ENCODE measurements at regions not wholly inside any gene's neighbourhood (a gene's known extent, or its start where the extent isn't known, plus 50 kb on each side); places are given as distances from the start of the nearest gene placed in this dataset.

DNA sequence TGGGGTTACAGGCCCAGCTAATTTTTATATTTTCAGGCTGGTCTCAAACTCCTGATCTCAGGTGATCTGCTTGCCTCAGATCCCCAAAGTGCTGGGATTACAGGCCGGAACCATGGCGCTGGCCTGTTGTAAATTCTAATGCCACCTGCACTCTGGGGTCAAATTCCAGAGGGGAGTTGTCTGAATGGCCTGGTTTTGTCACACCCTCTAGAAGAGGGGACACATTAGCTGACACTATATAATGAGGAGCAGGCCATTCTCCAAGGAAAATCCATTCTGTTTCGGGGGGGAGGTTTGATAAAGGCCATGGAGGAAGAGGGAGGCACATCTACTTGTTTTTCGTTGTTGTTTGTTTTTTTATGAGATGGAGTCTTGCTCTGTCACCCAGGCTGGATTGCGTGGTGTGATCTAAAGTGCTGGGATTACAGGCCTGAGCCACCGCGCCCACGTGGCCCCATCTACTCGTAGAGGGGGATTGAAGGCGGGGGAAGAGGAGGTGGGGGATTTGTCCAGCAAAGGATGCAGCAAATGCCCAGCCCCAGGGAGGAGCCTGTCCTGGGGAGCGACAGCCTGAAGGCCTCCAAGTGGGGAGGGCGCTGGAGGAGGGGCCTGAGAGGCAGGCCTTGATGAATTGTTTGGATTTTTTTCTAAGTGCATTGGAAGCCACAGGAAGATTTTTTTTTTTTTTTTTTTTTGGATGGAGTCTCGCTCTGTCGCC lies 78.4 kb upstream of the SLC45A1 start:
- Mint-ChIP-seq H3K4me3 (ENCODE audit: low read depth) (no peak overlapping the region), H3K36me3 (ENCODE audit: insufficient read depth) (no peaks in the 10 kb centered on the region), H3K27me3 (no peaks in the 10 kb centered on the region), H3K9me3 (ENCODE audit: low read depth) (no peaks in the 10 kb centered on the region), H3K27ac (peak overlapping the region; percentile 85), H3K4me1 (ENCODE audit: low read depth) (peaks cover 12% of the 10 kb centered on the region)
- TF ChIP-seq, protein P1, sequence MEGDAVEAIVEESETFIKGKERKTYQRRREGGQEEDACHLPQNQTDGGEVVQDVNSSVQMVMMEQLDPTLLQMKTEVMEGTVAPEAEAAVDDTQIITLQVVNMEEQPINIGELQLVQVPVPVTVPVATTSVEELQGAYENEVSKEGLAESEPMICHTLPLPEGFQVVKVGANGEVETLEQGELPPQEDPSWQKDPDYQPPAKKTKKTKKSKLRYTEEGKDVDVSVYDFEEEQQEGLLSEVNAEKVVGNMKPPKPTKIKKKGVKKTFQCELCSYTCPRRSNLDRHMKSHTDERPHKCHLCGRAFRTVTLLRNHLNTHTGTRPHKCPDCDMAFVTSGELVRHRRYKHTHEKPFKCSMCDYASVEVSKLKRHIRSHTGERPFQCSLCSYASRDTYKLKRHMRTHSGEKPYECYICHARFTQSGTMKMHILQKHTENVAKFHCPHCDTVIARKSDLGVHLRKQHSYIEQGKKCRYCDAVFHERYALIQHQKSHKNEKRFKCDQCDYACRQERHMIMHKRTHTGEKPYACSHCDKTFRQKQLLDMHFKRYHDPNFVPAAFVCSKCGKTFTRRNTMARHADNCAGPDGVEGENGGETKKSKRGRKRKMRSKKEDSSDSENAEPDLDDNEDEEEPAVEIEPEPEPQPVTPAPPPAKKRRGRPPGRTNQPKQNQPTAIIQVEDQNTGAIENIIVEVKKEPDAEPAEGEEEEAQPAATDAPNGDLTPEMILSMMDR (IDR thresholded peaks at IDR 0.05; ENCODE audit: unreplicated experiment): no peak
- no peak for DNase-seq (ENCODE audit: low spot score, unreplicated experiment)

DNA sequence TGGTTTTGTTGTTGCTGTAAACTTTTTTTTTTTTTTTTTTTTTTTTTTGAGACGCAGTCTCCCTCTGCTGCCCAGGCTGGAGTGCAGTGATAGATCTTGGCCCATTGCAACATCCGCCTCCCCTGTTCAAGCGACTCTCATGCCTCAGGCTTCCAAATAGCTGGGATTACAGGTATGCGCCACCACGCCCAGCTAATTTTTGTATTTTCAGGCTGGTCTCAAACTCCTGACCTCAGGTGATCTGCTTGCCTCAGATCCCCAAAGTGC lies 78.9 kb upstream of the SLC45A1 start:
- Mint-ChIP-seq H3K4me1 (ENCODE audit: low read depth) (peaks cover 12% of the 10 kb centered on the region), H3K27ac (peak overlapping the region; percentile 84), H3K27me3 (no peaks in the 10 kb centered on the region), H3K4me3 (ENCODE audit: low read depth) (no peak overlapping the region), H3K9me3 (ENCODE audit: low read depth) (no peaks in the 10 kb centered on the region), H3K36me3 (ENCODE audit: insufficient read depth) (no peaks in the 10 kb centered on the region)
- TF ChIP-seq, protein P1 (IDR thresholded peaks at IDR 0.05; ENCODE audit: unreplicated experiment): no peak
- DNase-seq (ENCODE audit: low spot score, unreplicated experiment): no peak

DNA sequence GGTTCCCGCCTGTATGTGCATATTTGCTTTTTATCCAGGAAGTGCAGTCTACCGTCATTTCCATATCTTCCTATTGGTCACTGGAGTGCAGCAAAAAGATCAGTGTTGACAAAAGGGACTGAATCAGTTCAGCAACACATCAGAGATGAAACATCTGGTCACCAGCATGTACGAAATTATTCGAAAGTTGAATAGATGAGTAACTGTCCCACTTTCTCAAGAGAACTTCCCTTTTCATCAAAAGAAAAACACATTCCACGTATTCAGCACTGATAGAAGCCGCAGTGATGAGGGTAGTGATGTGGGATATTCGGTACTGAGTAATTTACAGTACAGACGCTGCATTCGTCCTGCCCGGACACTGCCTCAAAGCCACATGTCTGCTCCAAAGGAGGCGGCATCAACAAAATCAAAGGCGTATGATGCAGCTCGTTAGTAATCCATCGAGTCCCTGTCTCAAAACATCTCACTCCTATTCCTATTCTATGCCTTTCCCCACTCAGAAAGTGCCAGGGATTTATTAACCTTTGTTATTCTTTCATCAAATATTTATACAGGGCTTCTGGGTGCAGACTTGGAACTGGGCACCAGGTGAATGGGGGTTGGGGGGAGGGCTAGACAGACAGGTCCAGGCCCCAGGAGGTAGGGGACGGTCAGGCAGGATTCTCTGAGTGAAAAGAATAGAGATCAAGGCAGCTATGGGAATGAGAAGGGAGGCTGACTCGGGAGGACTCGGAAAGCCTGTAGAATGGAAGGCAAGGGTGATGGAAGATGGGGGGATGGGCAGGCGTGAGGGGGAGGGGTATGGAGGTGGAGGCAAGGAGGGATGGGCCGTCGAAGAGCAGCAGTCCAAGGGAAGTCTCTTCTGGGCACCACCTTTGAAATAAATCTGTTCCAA lies 79.5 kb upstream of the SLC45A1 start:
- DNase-seq (ENCODE audit: low spot score, unreplicated experiment): no peak
- H3K27ac Mint-ChIP-seq: peak overlapping the region; percentile 84

DNA sequence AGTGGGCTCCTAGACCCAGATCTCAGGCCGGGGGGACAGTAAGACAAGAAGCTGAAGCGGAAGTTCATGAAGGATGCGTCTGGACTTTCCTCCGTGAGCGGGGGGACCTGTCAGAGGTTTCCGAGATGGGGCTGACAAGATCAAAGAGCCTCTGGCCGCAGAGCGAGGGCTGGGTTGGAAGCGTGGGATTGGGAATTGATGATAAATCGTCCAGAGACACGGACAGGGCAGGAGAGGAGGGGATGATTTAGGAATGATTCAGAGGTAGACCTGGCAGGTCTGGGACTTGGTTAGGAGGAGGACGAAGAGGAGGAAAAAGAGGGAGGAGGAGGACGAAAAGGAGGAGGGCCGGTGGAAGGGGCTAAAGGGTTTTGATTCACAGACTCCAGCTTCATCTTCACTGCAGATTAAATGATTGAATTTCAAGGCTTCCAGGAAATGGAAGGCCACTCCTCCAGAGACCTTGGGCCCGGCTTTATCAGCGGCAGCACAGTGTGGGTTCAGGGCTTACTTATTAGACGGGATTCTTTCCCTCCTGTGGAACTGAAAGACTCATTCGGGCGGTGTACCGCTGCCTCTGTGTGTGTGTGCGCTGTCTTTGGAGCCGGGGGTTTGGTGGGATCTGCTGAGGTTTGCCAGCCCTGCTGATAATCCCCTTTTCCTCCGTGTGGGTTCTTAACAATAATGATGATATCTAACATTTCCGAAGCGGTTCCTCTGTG lies 85.7 kb upstream of the SLC45A1 start:
- Mint-ChIP-seq H3K4me1 (ENCODE audit: low read depth) (peaks cover 13% of the 10 kb centered on the region), H3K27ac (no peak overlapping the region), H3K9me3 (ENCODE audit: low read depth) (peaks cover 11% of the 10 kb centered on the region), H3K27me3 (peaks cover 5% of the 10 kb centered on the region), H3K4me3 (ENCODE audit: low read depth) (no peak overlapping the region), H3K36me3 (ENCODE audit: insufficient read depth) (peaks cover under 1% of the 10 kb centered on the region)
- no peak for DNase-seq (ENCODE audit: low spot score, unreplicated experiment)
- TF ChIP-seq, protein P1 (IDR thresholded peaks at IDR 0.05; ENCODE audit: unreplicated experiment): no peak

More for the DNA sequence above, 79.5 kb upstream of the SLC45A1 start:
- peaks cover 12% of the 10 kb centered on the region for H3K4me1 Mint-ChIP-seq (ENCODE audit: low read depth)
- H3K9me3 Mint-ChIP-seq (ENCODE audit: low read depth): no peaks in the 10 kb centered on the region
- H3K4me3 Mint-ChIP-seq (ENCODE audit: low read depth): no peak overlapping the region
- TF ChIP-seq, protein P1 (IDR thresholded peaks at IDR 0.05; ENCODE audit: unreplicated experiment): no peak
- H3K36me3 Mint-ChIP-seq (ENCODE audit: insufficient read depth): no peaks in the 10 kb centered on the region
- no peaks in the 10 kb centered on the region for H3K27me3 Mint-ChIP-seq

DNA sequence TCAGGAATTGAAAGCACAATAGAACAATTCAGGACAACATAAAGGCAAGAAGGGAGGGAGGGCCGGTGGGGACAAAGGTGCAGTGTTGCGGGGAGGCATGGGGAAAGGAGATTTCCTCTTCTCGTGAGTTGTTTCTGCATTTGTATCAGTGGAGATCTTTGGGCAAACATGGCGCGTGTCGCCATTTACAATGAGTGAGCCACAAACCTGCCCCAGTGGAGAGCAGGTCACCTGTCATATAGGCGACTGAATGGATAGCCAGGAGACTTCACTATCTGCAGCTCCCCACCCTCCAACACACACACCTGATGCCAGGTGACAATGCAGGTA lies 87.7 kb upstream of the SLC45A1 start:
- TF ChIP-seq, protein P1 (IDR thresholded peaks at IDR 0.05; ENCODE audit: unreplicated experiment): no peak
- no peak for DNase-seq (ENCODE audit: low spot score, unreplicated experiment)
- H3K4me1 Mint-ChIP-seq (ENCODE audit: low read depth): peaks cover 15% of the 10 kb centered on the region
- H3K36me3 Mint-ChIP-seq (ENCODE audit: insufficient read depth): peaks cover 6% of the 10 kb centered on the region
- no peak overlapping the region for H3K4me3 Mint-ChIP-seq (ENCODE audit: low read depth)
- no peak overlapping the region for H3K27ac Mint-ChIP-seq
- peaks cover 16% of the 10 kb centered on the region for H3K9me3 Mint-ChIP-seq (ENCODE audit: low read depth)
- H3K27me3 Mint-ChIP-seq: peaks cover 5% of the 10 kb centered on the region
